HG03196 (cell line): ENCODE measurements at regions not wholly inside any gene's neighbourhood (a gene's known extent, or its start where the extent isn't known, plus 50 kb on each side); places are given as distances from the start of the nearest gene placed in this dataset.
"Not testable (repeated sequence)": the region's sequence is repeated elsewhere in the genome, so short reads cannot be mapped to it uniquely, and the experiment has no call there.

ENCODE experiments used
- ATAC-seq: cut with Tn5 transposase; IDR thresholded peaks from one replicate; pipeline ENCODE4 v1.9.1; 2021; ENCODE audit not compliant: unreplicated experiment

DNA sequence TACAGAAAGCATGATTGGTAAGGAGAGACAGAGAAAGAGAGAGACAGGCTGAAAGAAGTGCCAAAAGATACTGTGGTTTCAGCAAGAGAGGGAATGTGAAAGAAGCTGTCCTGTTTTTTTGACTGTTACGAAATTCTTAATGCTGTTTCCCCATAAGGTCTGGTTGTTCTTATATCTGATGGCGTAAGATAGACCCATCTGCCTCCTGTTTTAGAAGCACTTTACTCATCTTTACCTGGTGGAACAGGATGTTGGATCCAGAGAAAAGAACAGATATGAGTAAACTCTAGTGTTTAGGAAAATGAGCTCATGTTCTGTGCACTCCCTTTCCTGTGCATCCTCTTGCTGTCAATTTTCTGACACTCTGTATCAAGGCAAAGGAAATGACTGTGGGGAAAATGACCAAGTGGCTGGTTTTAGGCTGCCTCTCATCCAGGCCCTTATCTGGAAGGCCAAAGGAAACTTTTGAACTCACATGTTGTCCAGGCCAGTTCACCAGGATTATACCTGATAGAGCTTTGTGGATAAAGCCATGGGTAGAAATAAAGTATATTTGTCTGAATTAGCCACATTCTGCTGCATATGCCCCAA is 311.7 kb upstream of the HTR2C start:
- ATAC-seq: no peak

DNA sequence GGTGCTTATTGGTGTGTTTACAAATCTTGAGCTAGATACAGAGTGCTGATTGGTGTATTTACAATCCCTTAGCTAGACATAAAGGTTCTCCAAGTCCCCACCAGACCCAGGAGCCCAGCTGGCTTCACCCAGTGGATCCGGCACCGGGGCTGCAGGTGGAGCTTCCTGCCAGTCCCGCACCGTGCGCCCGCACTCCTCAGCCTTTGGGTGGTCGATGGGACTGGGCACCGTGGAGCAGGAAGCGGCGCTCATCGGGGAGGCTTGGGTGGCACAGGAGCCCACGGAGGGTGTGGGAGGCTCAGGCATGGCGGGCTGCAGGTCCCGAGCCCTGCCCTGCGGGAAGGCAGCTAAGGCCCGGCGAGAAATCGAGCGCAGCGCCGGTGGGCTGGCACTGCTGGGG is 313.5 kb upstream of the HTR2C start:
- ATAC-seq: not testable (repeated sequence)

- no peak for ATAC-seq
Observed at GRCh38 chrX:114268643-114269042, 315.2 kb upstream of the HTR2C start.

GRCh38 chrX:114267142-114267541 is 316.7 kb upstream of the HTR2C start:
- no peak for ATAC-seq

DNA sequence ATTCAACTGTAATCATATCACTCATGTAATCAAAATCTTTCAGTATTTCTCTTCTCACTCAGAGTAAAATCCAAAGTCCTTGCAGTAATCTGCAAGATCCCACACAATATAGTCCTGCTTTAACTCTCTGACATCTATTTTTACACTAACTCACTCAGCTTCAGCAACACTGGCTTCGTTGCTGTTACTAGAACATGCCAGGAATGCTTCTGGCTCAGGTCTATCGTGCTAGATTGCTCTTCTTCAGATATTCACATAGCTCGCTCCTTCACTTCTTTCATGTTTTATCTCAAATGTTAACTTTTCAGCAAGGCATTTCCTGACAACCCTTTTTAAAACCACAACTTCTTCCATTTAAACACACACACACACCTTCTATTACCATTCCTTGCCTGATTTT is 331.7 kb upstream of the HTR2C start:
- no peak for ATAC-seq

DNA sequence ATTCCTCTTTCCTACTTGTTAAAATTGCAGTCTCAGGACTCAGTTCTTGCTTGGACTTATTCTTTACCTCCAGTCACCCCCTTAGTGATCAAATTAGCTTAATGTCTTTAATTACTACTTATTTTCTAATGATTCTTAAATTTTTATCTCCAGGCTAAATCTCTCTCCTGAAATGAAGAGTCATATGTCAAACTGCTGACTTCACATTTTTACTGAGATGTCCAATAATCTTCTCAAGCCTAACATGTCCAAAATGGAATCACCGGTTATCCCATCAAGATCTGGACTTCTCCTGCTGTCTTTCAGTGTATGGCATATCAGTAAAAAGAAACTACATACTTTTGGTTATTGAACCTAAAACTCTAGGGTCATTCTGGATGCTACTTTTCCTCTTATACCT is 332.3 kb upstream of the HTR2C start:
- ATAC-seq: no peak

DNA sequence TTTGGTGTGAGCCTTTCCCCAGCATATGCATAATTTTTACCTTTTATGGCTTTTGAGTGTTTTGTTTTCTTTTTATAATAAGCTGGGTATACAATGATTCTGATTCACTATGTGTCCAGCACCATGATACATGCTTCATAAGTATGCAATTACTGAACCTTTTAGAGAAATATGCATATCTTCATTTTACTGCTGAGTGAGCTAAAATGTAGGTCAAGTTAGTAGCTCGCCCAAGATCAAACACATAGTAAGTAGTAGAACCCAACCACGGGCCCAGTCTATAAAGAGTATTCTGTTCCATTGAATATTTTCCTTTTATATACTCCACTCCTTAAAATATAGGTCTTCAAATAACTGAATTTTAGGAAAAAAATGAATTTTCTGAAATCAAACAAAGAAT is 362.4 kb upstream of the HTR2C start:
- ATAC-seq: no peak

DNA sequence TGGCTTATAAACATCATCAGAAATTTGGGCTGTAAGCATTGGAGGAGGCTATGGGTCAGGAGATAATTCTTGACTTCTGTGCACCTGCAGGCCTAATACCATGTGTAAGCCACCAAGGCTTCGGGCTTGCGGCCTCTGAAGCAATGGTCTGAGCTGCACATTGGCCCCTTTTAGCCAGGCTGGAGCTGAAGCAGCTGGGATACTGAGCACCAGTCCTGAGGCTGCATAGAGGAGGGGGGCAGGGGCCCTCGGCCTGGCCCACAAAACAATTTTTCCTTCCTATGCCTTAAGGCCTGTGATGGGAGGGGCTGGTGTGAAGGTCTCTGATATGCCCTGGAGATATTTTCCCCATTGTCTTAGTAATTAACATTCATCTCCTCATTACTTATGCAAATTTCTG is 373.0 kb upstream of the HTR2C start:
- ATAC-seq: no peak

DNA sequence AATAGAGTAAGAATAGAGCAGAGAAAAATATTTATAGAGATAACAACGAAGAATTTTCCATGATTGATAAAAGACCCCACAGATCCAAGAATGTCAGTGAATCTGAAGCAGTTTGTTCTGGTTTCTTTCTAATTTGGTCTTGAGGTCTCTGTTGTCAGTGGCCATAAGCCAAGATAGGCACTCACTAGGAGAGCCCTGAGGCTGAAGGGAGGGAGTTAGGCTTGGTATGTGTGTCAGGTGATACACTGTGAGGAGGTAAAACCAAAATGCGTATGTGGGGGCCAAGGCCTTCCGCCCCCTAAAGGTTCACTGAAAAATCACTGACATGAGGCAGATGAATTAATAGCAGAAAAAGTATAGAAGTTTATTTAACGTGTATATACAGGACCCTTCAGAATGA is 382.3 kb upstream of the HTR2C start:
- ATAC-seq: no peak

DNA sequence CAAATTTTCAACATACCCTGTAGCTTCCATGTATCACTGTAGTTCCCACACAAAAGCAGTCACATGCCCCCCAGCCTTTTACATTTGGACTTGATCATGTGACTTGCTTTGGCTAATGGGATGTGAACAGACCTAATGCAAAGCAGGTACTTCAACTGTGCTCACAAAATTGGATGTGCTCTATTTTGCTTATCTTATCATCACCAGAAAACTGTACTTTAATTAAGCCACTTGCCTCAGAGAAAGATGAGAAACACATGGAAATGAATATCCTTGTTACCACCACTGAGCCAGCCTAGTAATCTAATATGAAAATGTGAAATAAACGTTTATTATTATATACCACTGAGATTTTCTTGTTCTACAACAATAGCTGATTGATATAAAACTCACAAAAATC is 402.7 kb upstream of the HTR2C start:
- no peak for ATAC-seq

DNA sequence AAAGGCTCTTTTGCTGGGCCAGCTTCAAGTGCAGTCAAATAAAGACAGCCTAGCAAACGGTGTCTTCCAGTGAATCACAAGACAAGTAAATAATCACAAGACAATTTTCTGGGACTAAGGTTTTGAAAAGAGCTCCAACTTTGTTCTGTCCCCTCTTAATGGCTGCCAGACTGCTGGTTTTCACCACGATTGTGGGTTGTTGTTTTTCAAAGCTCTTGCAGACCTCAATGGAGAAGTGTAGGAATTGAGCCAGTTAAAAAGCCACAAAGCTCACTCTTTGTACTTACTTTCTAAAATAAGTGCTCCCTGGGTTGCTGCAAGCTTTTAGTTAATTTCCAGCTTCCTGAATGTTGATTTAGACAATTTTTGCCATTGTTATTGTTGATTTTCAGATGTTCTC is 405.8 kb upstream of the HTR2C start:
- no peak for ATAC-seq

GRCh38 chrX:114167276-114167675 is 416.6 kb upstream of the HTR2C start:
- ATAC-seq: not testable (repeated sequence)

DNA sequence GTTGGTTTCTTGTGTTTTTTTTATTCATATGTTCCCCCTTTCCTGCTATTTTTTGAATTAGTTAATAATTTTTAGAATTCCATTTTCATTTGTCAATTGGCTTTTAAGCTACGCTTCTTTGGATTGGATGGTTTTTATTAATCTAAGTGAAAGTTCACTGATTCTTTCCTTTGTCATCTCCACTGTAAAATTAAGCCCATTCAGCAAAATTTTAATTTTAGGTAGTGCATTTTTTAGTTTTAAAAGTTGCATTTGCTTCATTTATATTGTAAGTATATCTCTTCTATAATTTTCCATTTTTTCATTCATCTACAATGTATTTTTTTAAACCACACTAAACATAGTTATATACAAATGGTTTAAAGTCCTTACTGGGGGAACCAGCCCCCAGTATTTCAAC is 417.3 kb upstream of the HTR2C start:
- ATAC-seq: no peak

DNA sequence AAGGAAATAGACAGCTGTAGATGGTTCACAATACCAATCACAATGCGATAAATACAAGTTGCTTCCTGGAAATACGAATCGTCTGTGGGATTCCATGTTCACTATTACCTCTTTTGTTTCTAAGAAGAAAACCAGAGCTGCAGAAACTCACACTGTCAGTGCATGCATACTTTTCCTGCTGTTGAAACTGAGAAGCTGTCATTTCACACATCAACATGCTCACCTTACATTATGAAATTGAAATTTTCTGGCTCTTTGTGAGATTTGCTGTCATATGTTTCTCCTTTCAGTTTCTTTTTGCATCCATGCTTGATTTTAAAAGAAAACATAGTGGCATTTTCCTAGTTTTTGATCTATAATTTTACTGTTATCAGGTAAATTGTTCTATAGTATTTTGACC is 418.3 kb upstream of the HTR2C start:
- ATAC-seq: no peak

DNA sequence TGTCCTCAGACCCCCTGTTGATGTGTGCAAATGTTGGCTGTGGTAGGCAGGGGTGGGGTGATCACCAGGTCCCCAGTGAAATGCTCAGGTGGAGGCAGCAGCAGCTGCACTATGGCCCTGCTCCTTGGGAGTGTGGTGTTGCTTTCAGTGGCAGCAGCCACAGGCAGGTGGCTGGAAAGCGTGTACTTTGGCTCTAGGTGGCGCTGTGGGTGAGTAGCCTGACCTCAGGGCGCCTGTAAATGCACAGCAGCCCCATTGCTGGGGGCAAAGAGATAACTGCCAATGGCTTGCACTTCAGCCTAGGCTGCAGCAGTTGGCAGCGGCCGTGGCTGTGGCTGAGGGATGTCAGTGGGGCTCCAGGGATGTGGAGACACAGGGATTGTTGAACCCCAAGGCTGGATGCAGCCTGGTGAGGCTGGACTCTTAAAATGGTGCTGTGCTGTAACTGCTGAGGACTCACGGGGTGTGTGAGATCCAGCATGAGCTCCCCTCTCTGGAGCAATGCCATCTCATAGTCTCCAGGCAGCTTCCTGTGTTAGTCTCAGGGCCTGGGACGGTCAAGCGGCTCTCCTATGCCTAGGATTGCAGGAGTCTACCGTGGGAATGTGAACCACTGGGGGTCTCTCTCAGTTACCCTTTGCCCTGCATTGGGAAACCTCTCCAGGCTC is 421.7 kb upstream of the HTR2C start:
- no peak for ATAC-seq

DNA sequence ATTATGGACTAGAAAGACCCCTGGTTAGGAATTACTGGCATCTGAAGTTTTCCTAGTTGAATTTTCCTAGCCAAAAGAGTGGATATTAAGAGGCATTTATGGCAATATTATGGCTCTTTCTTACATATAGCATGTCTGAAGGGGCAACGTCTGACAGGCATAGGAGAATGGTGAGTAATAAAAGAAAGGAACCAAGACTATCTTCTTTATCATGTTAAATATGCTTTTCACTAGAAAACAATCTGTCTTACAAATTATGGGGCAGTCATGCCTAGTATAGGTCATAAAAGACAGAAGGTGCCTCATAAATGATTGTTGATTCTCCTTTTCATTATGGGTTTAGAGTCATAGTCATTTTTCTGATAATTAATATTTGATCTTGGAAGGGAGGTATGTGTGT is 431.1 kb upstream of the HTR2C start:
- ATAC-seq: no peak

GRCh38 chrX:114152130-114152529 is 431.8 kb upstream of the HTR2C start:
- ATAC-seq: no peak

DNA sequence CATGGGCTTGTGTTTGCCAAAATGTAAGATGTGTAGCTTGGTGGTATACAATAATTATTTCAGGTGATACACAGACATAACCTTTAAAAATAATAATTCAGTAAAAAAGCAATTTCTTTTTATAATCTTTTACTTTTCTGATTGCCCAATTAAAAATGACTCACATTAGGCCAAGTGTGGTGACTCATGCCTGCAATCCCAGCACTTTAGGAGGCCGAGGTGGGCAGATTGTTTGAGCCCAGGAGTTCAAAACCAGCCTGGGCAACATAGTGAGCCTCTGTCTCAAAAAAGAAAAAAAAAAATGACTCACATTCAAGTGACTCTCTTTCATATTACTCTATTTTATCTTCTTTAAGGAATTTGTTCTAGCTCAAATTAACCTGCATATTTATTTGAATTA is 449.4 kb upstream of the HTR2C start:
- ATAC-seq: no peak

DNA sequence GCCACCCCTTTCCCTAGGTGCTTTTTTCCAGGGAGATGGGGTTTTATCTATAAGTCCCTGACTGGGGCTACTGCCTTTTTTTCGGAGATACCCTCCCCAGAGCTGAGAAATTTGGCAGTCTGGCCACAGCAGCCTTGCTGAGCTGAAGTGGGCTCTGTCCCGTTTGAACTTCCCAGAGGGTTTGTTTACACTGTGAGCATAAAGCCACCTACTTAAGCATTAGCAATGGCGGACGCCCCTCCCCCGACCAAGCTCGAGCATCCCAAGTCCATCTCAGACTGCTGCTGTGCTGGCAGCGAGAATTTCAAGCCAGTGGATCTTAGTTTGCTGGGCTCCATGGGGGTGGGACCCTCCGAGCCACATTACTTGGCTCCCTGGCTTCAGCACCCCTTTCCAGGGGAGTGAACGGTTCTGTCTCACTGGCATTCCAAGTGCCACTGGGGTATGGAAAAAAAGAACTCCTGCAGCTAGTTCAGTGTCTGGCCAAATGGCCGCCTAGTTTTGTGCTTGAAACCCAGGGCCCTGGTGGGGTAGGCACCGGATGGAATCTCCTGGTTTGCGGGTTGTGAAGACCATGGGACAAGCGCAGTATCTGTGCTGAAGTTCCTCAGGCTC is 456.4 kb upstream of the HTR2C start:
- ATAC-seq: no peak

DNA sequence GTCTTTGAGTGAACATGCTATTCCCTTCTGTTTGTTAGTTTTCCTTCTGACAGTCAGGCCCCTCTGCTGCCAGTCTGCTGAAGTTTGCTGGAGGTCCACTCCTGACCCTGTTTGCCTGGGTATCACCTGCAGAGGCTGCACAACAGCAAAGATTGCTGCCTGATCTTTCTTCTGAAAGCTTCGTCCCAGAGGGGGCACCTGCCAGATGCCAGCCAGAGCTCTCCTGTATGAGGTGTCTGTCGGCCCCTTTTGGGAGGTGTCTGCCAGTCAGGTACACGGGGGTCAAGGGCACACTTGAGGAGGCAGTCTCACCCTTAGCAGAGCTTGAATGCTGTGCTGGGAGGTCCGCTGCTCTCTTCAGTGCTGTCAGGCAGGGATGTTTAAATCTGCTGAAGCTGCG is 456.9 kb upstream of the HTR2C start:
- no peak for ATAC-seq

GRCh38 chrX:114101081-114101480 is 482.8 kb upstream of the HTR2C start:
- no peak for ATAC-seq

GRCh38 chrX:114097866-114098265 is 486.0 kb upstream of the HTR2C start:
- no peak for ATAC-seq

- ATAC-seq: no peak
Observed at GRCh38 chrX:114097427-114097826, 486.5 kb upstream of the HTR2C start.
